K562 (cell line): ENCODE measurements at regions not wholly inside any gene's neighbourhood (a gene's known extent, or its start where the extent isn't known, plus 50 kb on each side); places are given as distances from the start of the nearest gene placed in this dataset.

Experiments
- ATAC-seq: fragments of 200-7000 bp; cut with Tn5 transposase; 3 replicates; pipeline ENCODE4 v1.9.1; 2020; ENCODE audit warnings: moderate library complexity
- BruUV-seq: library from RNA; stranded (reverse); fragments of 400-500 nt; replicated peaks from 2 replicates; lab custom pipeline; 2021; lab: Mats Ljungman, UMichigan
- CTCF ChIA-PET: fragments of 300-600 bp; formaldehyde crosslinking; extraction: SDS; loops from one replicate; lab custom pipeline; 2021; ENCODE audit warnings: low intra/inter-chr PET ratio; lab: Yijun Ruan, JAX
- POLR2A ChIA-PET: fragments of 300-600, 350-650 bp; sonication (Branson Sonifier 250); formaldehyde crosslinking; extraction: SDS; loops from one replicate; lab custom pipeline; 2021; ENCODE audit warnings: antibody characterized with exemption, inconsistent platforms; lab: Yijun Ruan, JAX
- DNase-seq, 4 experiments: peaks; one replicate each; pipeline versions ENCODE4 v3.0.0 to v3.0.0-alpha.2; 2011 to 2018; ENCODE audit warnings: low spot score in 3 of 4, mixed read lengths in 3 of 4; ENCODE audit errors: extremely low read depth in 1 of 4
- FAIRE-seq: peaks from 2 replicates; lab custom pipeline; 2011; peaks lifted over from hg19 to GRCh38; lab: Jason Lieb, UNC
- H2AFZ ChIP-seq: 2 replicates; pipeline ENCODE4 v1.6.0; 2011; ENCODE audit warnings: low read depth, low read length, control low read depth, inconsistent platforms
- H3K27ac ChIP-seq: fragments of 200-600 bp; 3 replicates; pipeline ENCODE4 v1.8.0; 2011; ENCODE audit warnings: low read depth, mild to moderate bottlenecking, control low read depth, inconsistent platforms, low read length, moderate library complexity, mixed read lengths; ENCODE audit errors: extremely low read depth
- H3K27me3 ChIP-seq, 2 experiments: fragments of 300-600 bp in 1 of 2; 2 replicates in 1 of 2; 3 replicates in 1 of 2; pipeline versions ENCODE4 v1.6.0 to v1.8.0; 2011; ENCODE audit warnings: inconsistent platforms in 2 of 2, low read length in 2 of 2, mild to moderate bottlenecking in 1 of 2, mixed read lengths in 1 of 2, moderate library complexity in 1 of 2; ENCODE audit not compliant: control insufficient read depth in 2 of 2, insufficient read depth in 2 of 2
- H3K36me3 ChIP-seq: fragments of 300-600 bp; 3 replicates; pipeline ENCODE4 v1.8.0; 2011; ENCODE audit warnings: mild to moderate bottlenecking, low read length, inconsistent platforms; ENCODE audit not compliant: control insufficient read depth, insufficient read depth
- H3K4me1 ChIP-seq, 2 experiments: fragments of 200-600 bp in 1 of 2; replicated peaks in 1 of 2; 2 replicates in 1 of 2; 3 replicates in 1 of 2; pipeline versions ENCODE4 v1.5.1 to v1.8.0; 2011; ENCODE audit warnings: inconsistent platforms in 2 of 2, low read length in 2 of 2, mild to moderate bottlenecking in 1 of 2, mixed read lengths in 1 of 2, moderate library complexity in 1 of 2; ENCODE audit not compliant: control insufficient read depth in 2 of 2, insufficient read depth in 2 of 2
- H3K4me2 ChIP-seq: 2 replicates; pipeline ENCODE4 v1.6.1; 2011; ENCODE audit warnings: low read length, control low read depth, inconsistent platforms, mixed read lengths; ENCODE audit not compliant: insufficient read depth
- H3K4me3 ChIP-seq: fragments of 200-600 bp; sonication (generic), shearing (Covaris generic); 2 replicates; pipeline ENCODE4 v1.5.1; 2016; ENCODE audit warnings: control low read depth, inconsistent platforms
- H3K79me2 ChIP-seq: fragments of 200-600 bp; 3 replicates; pipeline ENCODE4 v1.8.0; 2011; ENCODE audit warnings: low read length, inconsistent platforms; ENCODE audit not compliant: control insufficient read depth, insufficient read depth
- H3K9ac ChIP-seq, 2 experiments: 2 replicates each; pipeline versions ENCODE4 v1.6.0 to v1.6.1; 2011; ENCODE audit warnings: low read depth in 2 of 2, low read length in 2 of 2, control low read depth in 1 of 2, inconsistent platforms in 1 of 2, mild to moderate bottlenecking in 1 of 2, mixed read lengths in 1 of 2; ENCODE audit not compliant: insufficient read depth in 1 of 2
- H3K9me1 ChIP-seq: one replicate; pipeline ENCODE4 v1.6.0; 2011; ENCODE audit warnings: inconsistent platforms, mild to moderate bottlenecking, low read length, moderate library complexity; ENCODE audit not compliant: control insufficient read depth, insufficient read depth
- H3K9me3 ChIP-seq: replicated peaks from 2 replicates; pipeline ENCODE4 v1.5.1; 2011; ENCODE audit warnings: low read depth, low read length, inconsistent platforms; ENCODE audit not compliant: control insufficient read depth, insufficient read depth
- H4K20me1 ChIP-seq: replicated peaks from 2 replicates; pipeline ENCODE4 v1.6.1; 2011; ENCODE audit warnings: low read length, inconsistent platforms, mixed read lengths; ENCODE audit not compliant: control insufficient read depth, insufficient read depth
- CLOCK ChIP-seq: fragments of 250-450 bp; sonication (Bioruptor Pico); IDR thresholded peaks from 2 replicates; pipeline ENCODE4 v1.4.0; 2020; ENCODE audit warnings: mild to moderate bottlenecking, moderate library complexity, borderline replicate concordance
- CTCFL ChIP-seq: IDR thresholded peaks from 2 replicates; pipeline ENCODE4 v1.6.1; 2011; ENCODE audit warnings: borderline replicate concordance, low read depth, mild to moderate bottlenecking, moderate library complexity, low read length; ENCODE audit not compliant: insufficient read depth, poor library complexity, severe bottlenecking
- FOXM1 ChIP-seq, 2 experiments: fragments of 450-650 bp in 1 of 2; sonication (generic) in 1 of 2; formaldehyde crosslinking in 1 of 2; IDR thresholded peaks; 2 replicates each; pipeline versions ENCODE4 v1.6.1 to v1.9.0; 2017 to 2022; ENCODE audit warnings: low read depth in 2 of 2, mild to moderate bottlenecking in 2 of 2, missing genetic modification reagents in 1 of 2, moderate library complexity in 1 of 2
- GATA2 ChIP-seq: sonication (generic); formaldehyde crosslinking; IDR thresholded peaks from 2 replicates; pipeline ENCODE4 v1.4.0; 2020; ENCODE audit warnings: mild to moderate bottlenecking, missing genetic modification reagents
- GATAD2B ChIP-seq: fragments of 450-650 bp; IDR thresholded peaks from 2 replicates; pipeline ENCODE4 v1.6.1; 2017; ENCODE audit warnings: mild to moderate bottlenecking, borderline replicate concordance
- HMG20B ChIP-seq: fragments of 250-450 bp; sonication (Bioruptor Pico); IDR thresholded peaks from 2 replicates; pipeline ENCODE4 v1.5.0; 2021; ENCODE audit warnings: mild to moderate bottlenecking
- MAFG ChIP-seq: fragments of 450-650 bp; conservative IDR thresholded peaks from 2 replicates; pipeline ENCODE4 v1.6.1; 2016; ENCODE audit warnings: missing genetic modification characterization, missing compliant biosample characterization
- NBN ChIP-seq: fragments of 450-650 bp; IDR thresholded peaks from 2 replicates; pipeline ENCODE4 v1.6.1; 2016; ENCODE audit warnings: low read depth, mild to moderate bottlenecking
- PATZ1 ChIP-seq: fragments of 250-450 bp; sonication (Bioruptor Pico); IDR thresholded peaks from 2 replicates; pipeline ENCODE4 v1.5.0; 2020; ENCODE audit warnings: mild to moderate bottlenecking, borderline replicate concordance
- RAD51 ChIP-seq: fragments of 450-650 bp; IDR thresholded peaks from 2 replicates; pipeline ENCODE4 v1.7.1; 2016; ENCODE audit warnings: low read depth, mild to moderate bottlenecking, borderline replicate concordance
- SREBF2 ChIP-seq: sonication (generic); formaldehyde crosslinking; IDR thresholded peaks from 2 replicates; pipeline ENCODE4 v1.4.0; 2020; ENCODE audit warnings: mild to moderate bottlenecking, missing genetic modification reagents
- ZBTB1 ChIP-seq: sonication (generic); formaldehyde crosslinking; IDR thresholded peaks from 2 replicates; pipeline ENCODE4 v1.8.1; 2023; ENCODE audit warnings: missing genetic modification reagents, low read depth, mild to moderate bottlenecking, borderline replicate concordance
- ZNF217 ChIP-seq: sonication (generic); formaldehyde crosslinking; IDR thresholded peaks from 2 replicates; pipeline ENCODE4 v1.8.0; 2022; ENCODE audit warnings: mild to moderate bottlenecking, missing genetic modification reagents
- ZNF408 ChIP-seq: fragments of 250-450 bp; sonication (Bioruptor Pico); IDR thresholded peaks from 2 replicates; pipeline ENCODE4 v1.4.0; 2020; ENCODE audit warnings: low read depth, mild to moderate bottlenecking, moderate library complexity
- WGBS: fragments of 100-300 bp; shearing (Covaris generic); methylation state at CpG from one replicate; pipeline ENCODE4 v1.1.6; 2016; ENCODE audit warnings: low coverage, mixed read lengths; ENCODE audit not compliant: insufficient coverage; ENCODE audit errors: missing lambda C conversion rate; 5-methylcytosine and 5-hydroxymethylcytosine counted together
- in situ Hi-C: fragments of 300-500 bp; cut with MboI; formaldehyde crosslinking; loops from 4 replicates; pipeline ENCODE4 v1.15.0; 2018; ENCODE audit warnings: inconsistent platforms, mixed read lengths
- intact Hi-C: fragments of 100-400 bp; cut with micrococcal nuclease; formaldehyde crosslinking; loops from 2 replicates; pipeline ENCODE4 v1.14.2; 2022

GRCh38 chr15:72998681-72999466 lies 53.4 kb upstream of the NEO1 start:
- CTCF ChIA-PET, result no interaction called here
- H2AFZ ChIP-seq, result no peak overlapping the region

More at GRCh38 chr15:72998681-72999466, 53.4 kb upstream of the NEO1 start:
- Histone ChIP-seq H4K20me1 (no peaks in the 10 kb centered on the region), H3K36me3 (no peaks in the 10 kb centered on the region), H3K79me2 (no peaks in the 10 kb centered on the region), H3K27ac (no peak overlapping the region), H3K4me3 (no peak overlapping the region), H3K9me1 (no peaks in the 10 kb centered on the region), H3K4me2 (no peak overlapping the region), H3K4me1 (no peaks in the 10 kb centered on the region), H3K9ac (no peak overlapping the region), H3K9me3 (no peaks in the 10 kb centered on the region), H3K27me3 (peaks cover 10 to 14% of the 10 kb centered on the region in 2 experiments; a peak in 4 of 5 replicates)
- intact Hi-C loops (no loop called here), in situ Hi-C loops (no loop called here)
- POLR2A ChIA-PET, result no interaction called here
- TF ChIP-seq NBN, result no peak
- TF ChIP-seq PATZ1 (CRISPR knock-in tag), result no peak
- no peak for TF ChIP-seq GATA2
- no peak for TF ChIP-seq FOXM1 (IDR thresholded peaks at IDR 0.05; ENCODE audit: low read depth)
- no peak for TF ChIP-seq FOXM1 (CRISPR knock-in tag; IDR thresholded peaks at IDR 0.05; ENCODE audit: low read depth)
- no peak for TF ChIP-seq ZNF217 (CRISPR knock-in tag)
- TF ChIP-seq ZBTB1, result no peak
- TF ChIP-seq RAD51, result no peak
- TF ChIP-seq HMG20B (CRISPR knock-in tag), result no peak
- no peak for TF ChIP-seq ZNF408 (CRISPR knock-in tag)
- no peak for TF ChIP-seq GATAD2B
- no peak for TF ChIP-seq MAFG (tag)
- no peak for TF ChIP-seq CTCFL
- no peak for TF ChIP-seq CLOCK (CRISPR knock-in tag)
- no peak for TF ChIP-seq SREBF2 (CRISPR knock-in tag)
- no TSS peak for BruUV-seq
- FAIRE-seq, result no peak
- no peak for DNase-seq
- ATAC-seq, result no peak
- WGBS, result under 1% methylated on average over 18 of the region's 18 CpGs
